Endothelial cell of umbilical vein (primary cell): ENCODE measurements at regions not wholly inside any gene's neighbourhood (a gene's known extent, or its start where the extent isn't known, plus 50 kb on each side); places are given as distances from the start of the nearest gene placed in this dataset.

Experiments used
- CTCF ChIP-seq, 2 donors: IDR thresholded peaks; 1 replicate in 1 of 2; 2 replicates in 1 of 2; pipeline ENCODE4 v1.5.1; 2011; ENCODE audit warnings: low read length in 2 of 2, mild to moderate bottlenecking in 2 of 2, moderate library complexity in 2 of 2, control low read depth in 1 of 2, inconsistent platforms in 1 of 2, low read depth in 1 of 2; ENCODE audit not compliant: insufficient read depth in 1 of 2; ENCODE audit errors: extremely low read depth in 1 of 2
- EZH2 ChIP-seq: IDR thresholded peaks from 2 replicates; pipeline ENCODE4 v1.6.1; 2012; ENCODE audit warnings: borderline replicate concordance, low read depth, mild to moderate bottlenecking, moderate library complexity, low read length, inconsistent platforms; ENCODE audit not compliant: severe bottlenecking
- JUN ChIP-seq: IDR thresholded peaks from 2 replicates; pipeline ENCODE4 v1.6.1; 2011; ENCODE audit warnings: borderline replicate concordance, low read depth; ENCODE audit not compliant: insufficient read length, insufficient read depth
- POLR2A ChIP-seq: IDR thresholded peaks from 2 replicates; pipeline ENCODE4 v1.6.1; 2012; ENCODE audit warnings: low read depth, mild to moderate bottlenecking, control low read depth, low read length

- TF ChIP-seq EZH2 (no peak), CTCF (IDR thresholded peaks at IDR 0.05; ENCODE audit: extremely low read depth in 1 of 2, insufficient read depth in 1 of 2, low read depth in 1 of 2, low read length in 2 of 2) (no peak), POLR2A (no peak), JUN (no peak)
Measured at GRCh38 chr13:19283836-19284235, 102.2 kb upstream of the TUBA3C start.
